Hepatocyte (in vitro differentiated cells): ENCODE measurements at regions not wholly inside any gene's neighbourhood (a gene's known extent, or its start where the extent isn't known, plus 50 kb on each side); places are given as distances from the start of the nearest gene placed in this dataset.

Experiments
- DNase-seq: peaks from one replicate; pipeline ENCODE4 v3.0.0-alpha.2; 2016; ENCODE audit warnings: low spot score
- H2AFZ ChIP-seq: fragments of 200-600 bp; sonication (generic); 2 replicates; pipeline ENCODE4 v1.6.0; 2016; ENCODE audit warnings: antibody characterized with exemption, mild to moderate bottlenecking
- H3K27ac ChIP-seq: fragments of 200-600 bp; sonication (generic); 2 replicates; pipeline ENCODE4 v1.5.1; 2016; ENCODE audit warnings: mild to moderate bottlenecking
- H3K27me3 ChIP-seq: fragments of 200-600 bp; sonication (generic); 2 replicates; pipeline ENCODE4 v1.6.1; 2016
- H3K36me3 ChIP-seq: fragments of 200-600 bp; sonication (generic); replicated peaks from 2 replicates; pipeline ENCODE4 v1.5.1; 2016; ENCODE audit warnings: low read depth; ENCODE audit not compliant: insufficient read depth
- H3K4me1 ChIP-seq: fragments of 200-600 bp; sonication (generic); 2 replicates; pipeline ENCODE4 v1.5.1; 2016; ENCODE audit warnings: mild to moderate bottlenecking, moderate library complexity; ENCODE audit not compliant: insufficient read depth
- H3K4me2 ChIP-seq: fragments of 200-600 bp; sonication (generic); 2 replicates; pipeline ENCODE4 v1.6.0; 2016
- H3K4me3 ChIP-seq: fragments of 200-600 bp; sonication (generic); 2 replicates; pipeline ENCODE4 v1.5.1; 2016; ENCODE audit warnings: mild to moderate bottlenecking
- H3K79me2 ChIP-seq: fragments of 200-600 bp; sonication (generic); 2 replicates; pipeline ENCODE4 v1.6.0; 2017; ENCODE audit warnings: mild to moderate bottlenecking
- H3K9me2 ChIP-seq: fragments of 200-600 bp; sonication (generic); replicated peaks from 2 replicates; pipeline ENCODE4 v1.6.0; 2017; ENCODE audit warnings: mild to moderate bottlenecking; ENCODE audit not compliant: insufficient read depth
- H3K9me3 ChIP-seq: fragments of 200-600 bp; sonication (generic); 2 replicates; pipeline ENCODE4 v1.5.1; 2016; ENCODE audit warnings: low read depth, mild to moderate bottlenecking
- H4K20me1 ChIP-seq: fragments of 200-600 bp; sonication (generic); 2 replicates; pipeline ENCODE4 v1.6.0; 2016; ENCODE audit warnings: mild to moderate bottlenecking; ENCODE audit not compliant: insufficient read depth, poor library complexity, severe bottlenecking
- EZH2 ChIP-seq: fragments of 200-600 bp; sonication (generic); IDR thresholded peaks from 2 replicates; pipeline ENCODE4 v1.6.1; 2016; ENCODE audit warnings: antibody characterized with exemption, mild to moderate bottlenecking, borderline replicate concordance
- EZH2phosphoT487 ChIP-seq: fragments of 200-600 bp; sonication (generic); IDR thresholded peaks from one replicate; pipeline ENCODE4 v1.6.1; 2018; ENCODE audit warnings: antibody characterized with exemption, mild to moderate bottlenecking, low read depth, moderate library complexity; ENCODE audit not compliant: unreplicated experiment, severe bottlenecking
- WGBS: methylation state at CpG from one replicate; pipeline ENCODE4 v1.1.6; 2016; ENCODE audit warnings: low lambda C conversion rate; ENCODE audit errors: missing lambda C conversion rate; 5-methylcytosine and 5-hydroxymethylcytosine counted together
- TF ChIP-seq, protein P1 (sequence below): fragments of 200-600 bp; sonication (generic); IDR thresholded peaks from 2 replicates; pipeline ENCODE4 v1.5.1; 2016; ENCODE audit warnings: antibody characterized with exemption, mild to moderate bottlenecking; ENCODE audit not compliant: poor library complexity

DNA sequence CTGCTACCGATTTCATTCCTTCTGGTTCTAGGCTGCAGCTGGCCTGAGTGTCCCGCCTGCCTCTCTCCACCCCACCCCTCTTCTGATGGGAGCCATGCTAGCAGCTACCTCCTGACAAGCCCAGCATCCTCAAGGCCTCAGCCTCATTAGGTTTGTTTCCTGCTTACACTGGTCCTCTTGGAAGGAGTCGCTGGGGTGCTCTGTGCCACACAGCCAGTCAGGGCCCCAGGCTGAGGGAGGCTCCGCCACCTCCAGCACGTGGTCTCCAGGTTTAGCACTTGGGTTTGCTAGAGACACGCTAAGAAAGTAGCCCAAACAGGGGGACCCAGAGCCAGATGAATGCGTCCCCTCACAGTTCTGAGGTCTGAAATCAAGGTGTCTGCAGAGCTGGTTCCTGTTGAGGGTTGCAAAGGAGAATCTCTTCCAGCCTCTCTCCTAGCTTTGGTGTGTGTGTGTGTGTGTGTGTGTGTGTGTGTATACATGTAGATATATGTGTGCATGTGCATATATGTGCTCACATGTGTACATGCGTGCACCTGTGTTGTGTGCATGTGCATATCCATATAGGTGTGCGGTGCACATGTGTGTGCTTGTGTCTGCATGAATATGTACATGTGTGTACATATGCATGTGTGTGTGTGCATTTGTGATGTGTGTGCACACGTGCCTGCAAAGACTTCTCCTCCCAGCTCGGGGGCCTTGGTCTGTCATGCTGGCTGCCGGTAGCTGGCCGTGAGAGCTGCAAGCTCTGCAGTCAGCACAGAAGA lies 301.1 kb upstream of the AJAP1 start:
- Histone ChIP-seq H4K20me1 (no peaks in the 10 kb centered on the region), H3K4me3 (no peak overlapping the region), H3K9me3 (no peaks in the 10 kb centered on the region), H3K27ac (no peak overlapping the region), H3K9me2 (no peaks in the 10 kb centered on the region), H3K79me2 (no peaks in the 10 kb centered on the region), H2AFZ (no peak overlapping the region), H3K36me3 (no peaks in the 10 kb centered on the region), H3K4me1 (no peaks in the 10 kb centered on the region), H3K4me2 (no peak overlapping the region), H3K27me3 (no peaks in the 10 kb centered on the region)
- no peak for TF ChIP-seq EZH2phosphoT487
- TF ChIP-seq, protein P1, sequence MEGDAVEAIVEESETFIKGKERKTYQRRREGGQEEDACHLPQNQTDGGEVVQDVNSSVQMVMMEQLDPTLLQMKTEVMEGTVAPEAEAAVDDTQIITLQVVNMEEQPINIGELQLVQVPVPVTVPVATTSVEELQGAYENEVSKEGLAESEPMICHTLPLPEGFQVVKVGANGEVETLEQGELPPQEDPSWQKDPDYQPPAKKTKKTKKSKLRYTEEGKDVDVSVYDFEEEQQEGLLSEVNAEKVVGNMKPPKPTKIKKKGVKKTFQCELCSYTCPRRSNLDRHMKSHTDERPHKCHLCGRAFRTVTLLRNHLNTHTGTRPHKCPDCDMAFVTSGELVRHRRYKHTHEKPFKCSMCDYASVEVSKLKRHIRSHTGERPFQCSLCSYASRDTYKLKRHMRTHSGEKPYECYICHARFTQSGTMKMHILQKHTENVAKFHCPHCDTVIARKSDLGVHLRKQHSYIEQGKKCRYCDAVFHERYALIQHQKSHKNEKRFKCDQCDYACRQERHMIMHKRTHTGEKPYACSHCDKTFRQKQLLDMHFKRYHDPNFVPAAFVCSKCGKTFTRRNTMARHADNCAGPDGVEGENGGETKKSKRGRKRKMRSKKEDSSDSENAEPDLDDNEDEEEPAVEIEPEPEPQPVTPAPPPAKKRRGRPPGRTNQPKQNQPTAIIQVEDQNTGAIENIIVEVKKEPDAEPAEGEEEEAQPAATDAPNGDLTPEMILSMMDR: no peak
- DNase-seq: no peak
- WGBS: 89% methylated on average over 13 of the region's 13 CpGs

DNA sequence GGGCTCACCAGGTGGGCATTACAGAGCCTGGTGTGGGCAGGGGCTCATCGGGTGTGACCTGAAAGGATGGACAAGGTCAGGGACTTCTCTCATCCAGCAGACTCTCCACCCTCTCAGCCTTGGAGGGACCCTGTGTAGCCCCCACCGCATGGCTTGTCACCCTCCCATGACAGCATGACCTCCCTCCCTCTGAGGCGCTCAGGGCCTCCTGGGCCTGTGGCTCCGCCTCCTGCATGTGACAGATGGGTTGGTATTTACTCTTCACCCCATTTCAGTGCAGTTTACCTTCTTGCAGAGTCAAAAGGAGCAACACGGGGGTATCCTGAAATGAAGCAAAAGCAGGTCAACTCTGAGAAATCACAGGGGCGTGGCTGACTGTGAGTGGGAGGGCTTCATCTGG lies 298.6 kb upstream of the AJAP1 start:
- no peak overlapping the region for H2AFZ ChIP-seq
- H3K4me3 ChIP-seq: no peak overlapping the region
- DNase-seq: no peak
- no peaks in the 10 kb centered on the region for H3K4me1 ChIP-seq
- no peaks in the 10 kb centered on the region for H3K79me2 ChIP-seq
- no peak overlapping the region for H3K27ac ChIP-seq
- no peaks in the 10 kb centered on the region for H3K36me3 ChIP-seq
- no peaks in the 10 kb centered on the region for H3K9me3 ChIP-seq
- no peak overlapping the region for H3K4me2 ChIP-seq
- 81% methylated on average over 6 of the region's 6 CpGs for WGBS
- TF ChIP-seq, protein P1: no peak
- no peak for TF ChIP-seq EZH2phosphoT487
- TF ChIP-seq EZH2: no peak
- H3K27me3 ChIP-seq: no peaks in the 10 kb centered on the region
- no peaks in the 10 kb centered on the region for H3K9me2 ChIP-seq
- no peaks in the 10 kb centered on the region for H4K20me1 ChIP-seq

DNA sequence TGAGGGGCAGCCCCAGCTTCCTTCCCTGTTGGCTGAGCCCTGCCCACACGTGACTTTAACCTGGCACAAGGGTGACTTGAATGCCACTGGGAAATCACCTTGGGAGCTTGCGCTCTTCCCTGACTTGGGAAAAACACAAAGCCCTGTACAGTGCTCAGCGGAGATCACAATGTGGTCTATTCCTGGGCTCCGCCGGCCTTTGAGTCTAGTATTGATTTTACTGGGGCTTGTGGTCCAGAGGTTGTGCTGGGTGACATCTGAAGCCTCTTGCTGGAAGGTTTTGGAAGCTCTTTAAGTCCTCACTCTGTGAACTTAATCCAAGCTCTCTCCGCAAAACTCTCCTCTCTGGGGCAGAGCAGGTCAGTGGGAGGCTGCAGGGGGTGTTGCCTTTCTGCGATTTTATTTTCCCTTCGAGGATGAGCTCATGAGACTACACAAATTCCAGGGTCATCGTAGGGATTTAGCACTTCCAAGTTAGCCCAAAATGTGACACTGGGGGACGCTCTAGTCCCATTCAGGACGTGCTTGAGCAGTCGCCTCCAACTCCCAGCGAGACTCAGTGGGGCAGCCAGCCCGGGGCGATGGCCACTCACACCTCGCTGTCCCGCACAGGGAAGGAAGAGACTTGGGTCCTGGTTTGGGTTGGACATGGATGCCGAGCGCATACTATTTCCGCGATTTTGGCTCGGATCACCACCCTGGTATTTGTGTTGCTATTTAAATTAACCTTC lies 291.9 kb upstream of the AJAP1 start:
- no peak overlapping the region for H3K4me2 ChIP-seq
- WGBS: 85% methylated on average over 22 of the region's 22 CpGs
- no peaks in the 10 kb centered on the region for H3K4me1 ChIP-seq
- H3K9me2 ChIP-seq: no peaks in the 10 kb centered on the region
- H3K4me3 ChIP-seq: no peak overlapping the region
- H3K79me2 ChIP-seq: no peaks in the 10 kb centered on the region
- TF ChIP-seq, protein P1: no peak
- no peak for TF ChIP-seq EZH2
- DNase-seq: no peak
- H4K20me1 ChIP-seq: no peaks in the 10 kb centered on the region
- H3K27me3 ChIP-seq: no peaks in the 10 kb centered on the region
- no peak overlapping the region for H2AFZ ChIP-seq
- no peak overlapping the region for H3K27ac ChIP-seq
- H3K36me3 ChIP-seq: no peaks in the 10 kb centered on the region
- H3K9me3 ChIP-seq: no peaks in the 10 kb centered on the region
